VCaP (cell line): ENCODE measurements at regions not wholly inside any gene's neighbourhood (a gene's known extent, or its start where the extent isn't known, plus 50 kb on each side); places are given as distances from the start of the nearest gene placed in this dataset.

Experiments used
- H3K27ac ChIP-seq: fragments of 450-650 bp; 2 replicates; pipeline ENCODE4 v1.5.1; 2017
- CTCF ChIP-seq: fragments of 450-650 bp; conservative IDR thresholded peaks from 2 replicates; pipeline ENCODE4 v1.5.1; 2017; ENCODE audit warnings: mild to moderate bottlenecking, moderate library complexity

GRCh38 chr5:3002230-3002629 lies 250.8 kb upstream of the IRX2 start:
- TF ChIP-seq CTCF = no peak
- H3K27ac ChIP-seq = no peak overlapping the region

GRCh38 chr5:3000631-3001030 lies 249.2 kb upstream of the IRX2 start:
- TF ChIP-seq CTCF = no peak
- H3K27ac ChIP-seq = no peak overlapping the region

- no peak for TF ChIP-seq CTCF
- no peak overlapping the region for H3K27ac ChIP-seq
These were observed 248.4 kb upstream of the IRX2 start for GRCh38 chr5:2999926-3000325.

- TF ChIP-seq CTCF = no peak
- no peak overlapping the region for H3K27ac ChIP-seq
These were observed 246.6 kb upstream of the IRX2 start for GRCh38 chr5:2998106-2998505.

GRCh38 chr5:2997179-2997578 lies 245.7 kb upstream of the IRX2 start:
- TF ChIP-seq CTCF = no peak
- H3K27ac ChIP-seq = no peak overlapping the region

- TF ChIP-seq CTCF = no peak
- H3K27ac ChIP-seq = no peak overlapping the region
These were observed 245.2 kb upstream of the IRX2 start for GRCh38 chr5:2996687-2997086.

- no peak for TF ChIP-seq CTCF
- H3K27ac ChIP-seq = no peak overlapping the region
These were observed 244.8 kb upstream of the IRX2 start for GRCh38 chr5:2996248-2996647.

- H3K27ac ChIP-seq = no peak overlapping the region
- no peak for TF ChIP-seq CTCF
These were observed 244.2 kb upstream of the IRX2 start for GRCh38 chr5:2995667-2996066.
